T-helper 1 cell (primary cell): ENCODE measurements at regions not wholly inside any gene's neighbourhood (a gene's known extent, or its start where the extent isn't known, plus 50 kb on each side); places are given as distances from the start of the nearest gene placed in this dataset.
A peak's percentile ranks its signal among the peaks of the same experiment; 100 is the strongest.

Source experiments
- DNase-seq, 5 donors: peaks; one replicate each; pipeline ENCODE4 v3.0.0-alpha.2; 2012 to 2020

GRCh38 chr10:128833671-128834070 is 633.4 kb upstream of the MGMT start:
- DNase-seq = no peak

DNA sequence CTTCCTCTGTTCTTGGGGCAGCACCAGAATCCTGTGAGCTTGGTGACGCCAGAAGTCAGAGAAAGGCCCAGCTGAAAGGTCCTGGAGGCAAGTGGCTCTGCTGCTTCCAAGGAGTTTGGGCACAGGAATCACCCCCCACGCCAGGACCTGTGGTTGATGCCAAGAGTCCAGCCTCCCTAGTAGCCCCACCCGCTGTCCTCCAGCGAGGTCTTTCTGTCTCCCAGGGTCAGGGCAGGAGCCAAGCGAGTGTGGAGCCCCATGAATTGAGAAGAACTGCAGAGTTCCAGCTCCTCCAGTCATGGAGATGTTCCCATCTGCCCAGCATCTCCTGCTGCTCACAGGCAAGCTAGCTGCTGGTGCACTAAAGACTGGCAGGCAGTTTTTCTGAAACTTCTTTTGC is 631.7 kb upstream of the MGMT start:
- DNase-seq = no peak

DNA sequence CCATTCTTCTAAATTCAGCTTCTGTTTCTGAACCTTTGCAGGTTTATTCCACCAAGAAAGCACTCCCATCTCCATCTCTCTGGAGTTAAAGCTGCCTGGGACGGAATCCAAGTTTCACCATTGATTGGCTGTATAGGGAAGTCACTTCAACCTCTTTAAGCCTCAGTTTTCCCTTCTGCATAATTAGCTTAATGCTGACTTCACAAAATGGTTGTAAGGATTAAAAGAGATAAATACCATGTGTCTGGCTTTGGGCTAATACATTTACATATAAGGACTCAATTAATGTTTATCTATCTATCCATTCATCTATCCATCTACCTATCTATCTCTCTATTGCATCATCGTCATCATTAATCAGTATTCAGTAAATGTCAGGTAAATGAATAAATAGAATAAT is 629.6 kb upstream of the MGMT start:
- DNase-seq = no peak

- no peak for DNase-seq
Observed at GRCh38 chr10:128839134-128839533, 627.9 kb upstream of the MGMT start.

GRCh38 chr10:128839701-128840100 is 627.3 kb upstream of the MGMT start:
- DNase-seq = no peak

GRCh38 chr10:128843972-128844371 is 623.1 kb upstream of the MGMT start:
- DNase-seq = no peak

DNA sequence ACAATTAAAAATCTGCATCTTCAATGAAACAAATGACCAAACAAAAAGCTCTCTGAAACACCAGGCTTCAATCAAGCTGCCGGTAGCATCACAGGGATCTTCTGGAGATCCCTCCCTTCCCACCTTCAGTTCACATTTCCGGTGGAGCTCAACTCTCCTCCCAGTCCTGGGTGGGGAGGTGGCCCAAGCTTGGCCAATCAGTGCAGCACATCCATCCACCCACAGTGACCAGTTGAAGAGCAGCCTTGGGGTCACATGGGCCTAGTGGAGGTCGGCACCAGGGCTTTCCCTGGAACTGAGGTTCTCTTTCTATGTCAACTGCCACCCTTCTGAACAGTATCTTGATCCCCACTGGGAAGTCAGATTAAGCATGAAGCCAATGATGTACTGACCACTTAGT is 620.1 kb upstream of the MGMT start:
- no peak for DNase-seq

GRCh38 chr10:128848810-128849209 is 618.2 kb upstream of the MGMT start:
- no peak for DNase-seq

DNA sequence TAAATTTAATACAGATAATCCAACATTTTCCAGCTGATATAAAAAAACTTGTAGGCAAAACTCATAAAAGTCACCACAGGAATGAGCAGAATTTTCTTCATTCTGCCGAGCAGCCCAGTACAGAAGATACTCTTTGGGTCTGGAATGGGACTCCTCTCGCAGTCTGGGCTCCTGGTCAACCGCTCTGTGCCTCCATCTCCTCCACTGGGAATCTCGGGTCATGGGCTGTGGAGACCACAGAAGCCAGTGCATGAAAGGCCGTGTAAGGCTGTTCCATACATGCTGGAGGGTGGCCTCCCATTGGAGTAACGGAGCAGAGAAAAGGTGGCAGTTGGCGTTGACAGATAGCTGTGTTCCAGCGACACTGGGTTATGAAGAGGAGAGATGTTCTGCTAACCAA is 616.4 kb upstream of the MGMT start:
- no peak for DNase-seq

DNA sequence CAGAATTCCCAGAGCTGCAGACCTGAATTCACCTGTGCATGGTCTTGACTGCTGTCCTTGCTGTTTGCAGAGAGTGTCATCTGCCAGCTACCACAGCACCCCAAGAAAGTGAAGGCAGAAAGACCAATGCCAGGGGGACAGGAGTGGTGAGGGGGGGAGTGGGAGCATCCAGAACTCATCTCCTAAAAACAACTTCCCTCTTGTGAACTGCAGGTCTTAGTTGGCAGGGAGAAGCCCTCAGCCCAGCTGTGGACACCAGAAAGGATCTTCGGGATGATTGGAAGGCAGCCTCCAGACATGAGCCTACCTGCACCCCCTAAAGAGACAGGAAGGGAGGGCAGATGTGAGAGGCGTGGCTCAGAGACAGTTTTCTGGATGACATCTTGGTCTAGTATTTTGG is 615.8 kb upstream of the MGMT start:
- DNase-seq = no peak

GRCh38 chr10:128851726-128852125 is 615.3 kb upstream of the MGMT start:
- no peak for DNase-seq

GRCh38 chr10:128852449-128852848 is 614.6 kb upstream of the MGMT start:
- no peak for DNase-seq

GRCh38 chr10:128852902-128853301 is 614.1 kb upstream of the MGMT start:
- DNase-seq = no peak

DNA sequence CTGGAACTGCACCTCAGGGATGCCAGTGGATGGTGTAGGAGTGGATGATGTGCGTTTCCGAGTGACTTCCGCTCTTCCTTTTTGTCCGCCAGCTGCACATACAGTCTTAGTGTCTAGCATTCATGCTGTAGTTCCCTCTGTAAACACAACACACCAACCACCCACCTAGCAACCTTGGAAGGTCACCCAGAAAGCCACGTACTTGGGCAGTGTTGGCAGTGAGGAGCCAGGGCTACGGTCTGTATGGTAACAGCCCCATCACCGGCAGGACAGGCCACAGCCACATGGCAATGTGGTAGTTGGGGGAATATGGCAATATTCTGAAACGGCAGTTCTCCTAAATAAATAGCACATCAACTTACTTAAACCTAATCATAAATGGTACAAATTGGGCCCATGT is 613.5 kb upstream of the MGMT start:
- no peak for DNase-seq

DNA sequence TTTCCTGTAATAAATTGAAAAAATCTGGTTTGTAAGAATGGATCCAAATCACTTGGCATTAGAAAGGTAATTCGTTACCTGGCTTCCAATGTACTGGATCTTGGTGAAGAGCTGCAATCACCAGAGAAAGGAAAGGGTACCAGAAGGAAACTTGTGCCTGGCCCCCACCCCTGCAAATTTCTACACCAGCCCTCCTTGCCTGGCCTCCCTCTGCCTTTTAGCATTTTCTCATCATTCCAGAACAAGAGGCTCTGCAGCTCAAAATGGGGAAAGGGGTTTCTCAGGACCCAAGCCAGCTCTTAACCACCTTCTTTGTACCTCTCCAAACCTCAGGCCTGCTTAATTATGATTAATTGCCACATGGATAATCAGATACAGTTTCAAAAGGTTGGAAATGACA is 612.8 kb upstream of the MGMT start:
- DNase-seq = no peak

GRCh38 chr10:128854963-128855362 is 612.1 kb upstream of the MGMT start:
- no peak for DNase-seq

DNA sequence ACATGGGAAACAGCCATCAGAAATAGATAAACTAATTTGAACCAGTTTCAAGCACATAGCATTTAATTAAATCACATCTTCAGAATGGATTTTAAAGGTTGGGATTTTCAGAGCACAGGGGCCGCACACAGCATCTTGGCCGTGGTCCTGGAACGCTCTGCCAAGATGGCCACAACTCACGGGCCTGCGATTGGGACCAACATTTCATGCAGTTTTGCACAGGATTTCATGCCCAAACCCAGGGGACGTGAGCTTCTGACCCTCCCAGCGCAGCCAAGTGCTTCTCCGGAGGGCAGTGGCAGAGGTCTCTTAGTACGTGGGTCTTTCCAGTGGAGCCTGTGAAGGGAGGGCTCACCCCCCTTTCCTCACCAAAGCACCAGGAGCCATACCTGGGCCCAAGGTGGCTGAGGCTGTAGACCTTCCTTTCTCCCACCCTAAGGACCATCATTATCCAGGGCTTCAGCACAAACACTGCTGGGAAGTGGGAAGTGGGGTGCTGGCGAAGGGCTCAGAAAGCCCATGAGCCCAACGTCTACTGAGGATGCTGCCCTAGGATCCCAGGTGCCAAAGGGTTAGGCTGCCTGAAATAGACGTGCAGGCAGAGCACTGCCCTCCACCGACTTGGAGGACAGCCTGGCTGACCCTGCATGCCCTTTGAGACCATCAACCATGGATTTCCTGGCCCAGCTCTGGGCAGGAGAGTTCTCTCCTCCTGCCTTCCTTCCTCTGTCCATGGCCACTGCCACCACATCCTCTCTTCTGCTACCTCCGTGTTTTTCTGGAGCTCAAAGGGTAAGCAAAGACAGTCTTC is 611.2 kb upstream of the MGMT start:
- DNase-seq = no peak

DNA sequence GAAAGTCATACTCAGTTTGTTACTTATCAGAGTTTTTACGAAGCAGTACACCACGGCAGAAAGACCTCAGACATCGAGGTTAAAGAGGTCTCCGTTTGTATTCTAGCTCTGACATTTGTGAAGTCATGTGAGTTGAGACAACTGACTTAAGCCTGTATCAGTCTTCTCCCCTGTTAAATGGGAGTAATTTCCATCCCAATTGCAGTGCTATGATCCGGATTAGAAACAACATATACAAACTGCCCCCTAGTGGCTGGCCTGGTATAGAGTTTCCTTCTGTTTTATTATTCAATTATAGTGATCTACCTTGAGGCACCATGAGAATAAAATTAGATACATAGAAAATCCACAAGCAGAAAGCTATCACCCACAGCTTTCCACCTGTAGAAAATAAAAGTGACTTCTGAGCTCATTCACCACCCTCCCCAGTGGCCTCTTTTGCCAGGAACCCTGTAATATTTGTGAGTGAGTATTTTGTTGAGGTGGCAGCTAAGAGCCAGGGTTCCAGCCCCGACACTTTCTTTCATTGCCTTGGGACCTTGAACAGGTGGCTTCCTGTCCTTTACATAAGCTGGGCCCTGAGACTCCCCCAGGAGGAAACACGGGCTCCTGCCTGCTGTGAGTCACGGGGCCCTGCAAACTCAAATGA is 607.2 kb upstream of the MGMT start:
- peak in 1 of 5 donors; percentile 2 for DNase-seq

- DNase-seq = no peak
Observed at GRCh38 chr10:128860574-128860973, 606.5 kb upstream of the MGMT start.

GRCh38 chr10:128861018-128861901 is 605.8 kb upstream of the MGMT start:
- no peak for DNase-seq

DNA sequence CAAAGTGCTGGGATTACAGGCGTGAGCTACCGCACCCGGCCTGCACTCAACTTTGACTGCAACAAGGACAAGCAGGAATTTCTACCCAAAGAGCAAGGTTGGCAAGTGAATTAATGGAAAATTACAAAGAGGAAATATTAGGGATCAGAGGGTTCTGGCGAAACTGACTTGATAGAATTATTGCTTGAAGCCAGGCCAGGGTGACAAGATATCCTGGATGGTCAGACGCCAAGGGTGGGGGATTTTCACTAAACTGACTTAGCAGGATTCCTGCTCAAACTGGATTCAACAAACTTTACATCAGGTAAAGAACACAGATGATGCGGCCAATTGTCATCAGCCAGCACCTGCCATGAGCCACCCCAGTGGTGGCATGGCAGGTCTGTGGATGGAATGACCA is 603.6 kb upstream of the MGMT start:
- DNase-seq = no peak

GRCh38 chr10:128863823-128864405 is 603.1 kb upstream of the MGMT start:
- DNase-seq = no peak
